ENCODE measurements at regions not wholly inside any gene's neighbourhood (a gene's known extent, or its start where the extent isn't known, plus 50 kb on each side); places are given as distances from the start of the nearest gene placed in this dataset.

- H3K27ac Mint-ChIP-seq, result no peak overlapping the region
- Histone ChIP-seq H3K79me2 (replicated peaks; ENCODE audit: insufficient read depth) (no peaks in the 10 kb centered on the region), H3K4me3 (no peak overlapping the region), H3K4me2 (no peak overlapping the region), H3K27ac (ENCODE audit: low read depth) (no peak overlapping the region), H3K27me3 (ENCODE audit: insufficient read depth) (no peaks in the 10 kb centered on the region), H2AFZ (no peak overlapping the region), H3F3A (replicated peaks; ENCODE audit: low read depth) (no peaks in the 10 kb centered on the region), H3K4me1 (ENCODE audit: insufficient read depth) (peaks cover 17% of the 10 kb centered on the region), H3K36me3 (ENCODE audit: insufficient read depth) (no peaks in the 10 kb centered on the region), H4K20me1 (replicated peaks; ENCODE audit: insufficient read depth) (no peaks in the 10 kb centered on the region), H3K9me2 (ENCODE audit: insufficient read depth) (0 out of 2 replicates have a peak, but pooled peaks cover 5% of the 10 kb centered on the region)
- peak; percentile 18 for DNase-seq (ENCODE audit: low spot score)
- H3K36me3 Mint-ChIP-seq (ENCODE audit: low read depth), result no peaks in the 10 kb centered on the region
- H3K9me3 Mint-ChIP-seq, result 0 out of 3 replicates have a peak, but pooled peaks cover 3% of the 10 kb centered on the region
- H3K4me3 Mint-ChIP-seq, result no peak overlapping the region
- peaks cover 12% of the 10 kb centered on the region for H3K27me3 Mint-ChIP-seq (ENCODE audit: insufficient read depth, low read depth, poor library complexity)
- H3K4me1 Mint-ChIP-seq, result peaks cover 20% of the 10 kb centered on the region
- TF ChIP-seq JUNB (IDR thresholded peaks at IDR 0.05; ENCODE audit: unreplicated experiment) (no peak), CREB1 (CRISPR knock-in tag; IDR thresholded peaks at IDR 0.05; ENCODE audit: low read depth) (no peak), POLR2AphosphoS5 (IDR thresholded peaks at IDR 0.05; ENCODE audit: low read depth) (no peak), EZH2phosphoT487 (IDR thresholded peaks at IDR 0.05; ENCODE audit: unreplicated experiment) (no peak), CTCF (conservative IDR thresholded peaks at IDR 0.05; ENCODE audit: low read depth in 2 of 2) (no peak), NANOG (IDR thresholded peaks at IDR 0.05; ENCODE audit: borderline replicate concordance) (no peak), ZNF114 (CRISPR knock-in tag; IDR thresholded peaks at IDR 0.05) (no peak), ZNF331 (CRISPR knock-in tag; IDR thresholded peaks at IDR 0.05; ENCODE audit: low read depth) (no peak)
- TF ChIP-seq, protein P1, sequence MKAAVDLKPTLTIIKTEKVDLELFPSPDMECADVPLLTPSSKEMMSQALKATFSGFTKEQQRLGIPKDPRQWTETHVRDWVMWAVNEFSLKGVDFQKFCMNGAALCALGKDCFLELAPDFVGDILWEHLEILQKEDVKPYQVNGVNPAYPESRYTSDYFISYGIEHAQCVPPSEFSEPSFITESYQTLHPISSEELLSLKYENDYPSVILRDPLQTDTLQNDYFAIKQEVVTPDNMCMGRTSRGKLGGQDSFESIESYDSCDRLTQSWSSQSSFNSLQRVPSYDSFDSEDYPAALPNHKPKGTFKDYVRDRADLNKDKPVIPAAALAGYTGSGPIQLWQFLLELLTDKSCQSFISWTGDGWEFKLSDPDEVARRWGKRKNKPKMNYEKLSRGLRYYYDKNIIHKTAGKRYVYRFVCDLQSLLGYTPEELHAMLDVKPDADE (IDR thresholded peaks at IDR 0.05), result no peak
- TF ChIP-seq, protein P2, sequence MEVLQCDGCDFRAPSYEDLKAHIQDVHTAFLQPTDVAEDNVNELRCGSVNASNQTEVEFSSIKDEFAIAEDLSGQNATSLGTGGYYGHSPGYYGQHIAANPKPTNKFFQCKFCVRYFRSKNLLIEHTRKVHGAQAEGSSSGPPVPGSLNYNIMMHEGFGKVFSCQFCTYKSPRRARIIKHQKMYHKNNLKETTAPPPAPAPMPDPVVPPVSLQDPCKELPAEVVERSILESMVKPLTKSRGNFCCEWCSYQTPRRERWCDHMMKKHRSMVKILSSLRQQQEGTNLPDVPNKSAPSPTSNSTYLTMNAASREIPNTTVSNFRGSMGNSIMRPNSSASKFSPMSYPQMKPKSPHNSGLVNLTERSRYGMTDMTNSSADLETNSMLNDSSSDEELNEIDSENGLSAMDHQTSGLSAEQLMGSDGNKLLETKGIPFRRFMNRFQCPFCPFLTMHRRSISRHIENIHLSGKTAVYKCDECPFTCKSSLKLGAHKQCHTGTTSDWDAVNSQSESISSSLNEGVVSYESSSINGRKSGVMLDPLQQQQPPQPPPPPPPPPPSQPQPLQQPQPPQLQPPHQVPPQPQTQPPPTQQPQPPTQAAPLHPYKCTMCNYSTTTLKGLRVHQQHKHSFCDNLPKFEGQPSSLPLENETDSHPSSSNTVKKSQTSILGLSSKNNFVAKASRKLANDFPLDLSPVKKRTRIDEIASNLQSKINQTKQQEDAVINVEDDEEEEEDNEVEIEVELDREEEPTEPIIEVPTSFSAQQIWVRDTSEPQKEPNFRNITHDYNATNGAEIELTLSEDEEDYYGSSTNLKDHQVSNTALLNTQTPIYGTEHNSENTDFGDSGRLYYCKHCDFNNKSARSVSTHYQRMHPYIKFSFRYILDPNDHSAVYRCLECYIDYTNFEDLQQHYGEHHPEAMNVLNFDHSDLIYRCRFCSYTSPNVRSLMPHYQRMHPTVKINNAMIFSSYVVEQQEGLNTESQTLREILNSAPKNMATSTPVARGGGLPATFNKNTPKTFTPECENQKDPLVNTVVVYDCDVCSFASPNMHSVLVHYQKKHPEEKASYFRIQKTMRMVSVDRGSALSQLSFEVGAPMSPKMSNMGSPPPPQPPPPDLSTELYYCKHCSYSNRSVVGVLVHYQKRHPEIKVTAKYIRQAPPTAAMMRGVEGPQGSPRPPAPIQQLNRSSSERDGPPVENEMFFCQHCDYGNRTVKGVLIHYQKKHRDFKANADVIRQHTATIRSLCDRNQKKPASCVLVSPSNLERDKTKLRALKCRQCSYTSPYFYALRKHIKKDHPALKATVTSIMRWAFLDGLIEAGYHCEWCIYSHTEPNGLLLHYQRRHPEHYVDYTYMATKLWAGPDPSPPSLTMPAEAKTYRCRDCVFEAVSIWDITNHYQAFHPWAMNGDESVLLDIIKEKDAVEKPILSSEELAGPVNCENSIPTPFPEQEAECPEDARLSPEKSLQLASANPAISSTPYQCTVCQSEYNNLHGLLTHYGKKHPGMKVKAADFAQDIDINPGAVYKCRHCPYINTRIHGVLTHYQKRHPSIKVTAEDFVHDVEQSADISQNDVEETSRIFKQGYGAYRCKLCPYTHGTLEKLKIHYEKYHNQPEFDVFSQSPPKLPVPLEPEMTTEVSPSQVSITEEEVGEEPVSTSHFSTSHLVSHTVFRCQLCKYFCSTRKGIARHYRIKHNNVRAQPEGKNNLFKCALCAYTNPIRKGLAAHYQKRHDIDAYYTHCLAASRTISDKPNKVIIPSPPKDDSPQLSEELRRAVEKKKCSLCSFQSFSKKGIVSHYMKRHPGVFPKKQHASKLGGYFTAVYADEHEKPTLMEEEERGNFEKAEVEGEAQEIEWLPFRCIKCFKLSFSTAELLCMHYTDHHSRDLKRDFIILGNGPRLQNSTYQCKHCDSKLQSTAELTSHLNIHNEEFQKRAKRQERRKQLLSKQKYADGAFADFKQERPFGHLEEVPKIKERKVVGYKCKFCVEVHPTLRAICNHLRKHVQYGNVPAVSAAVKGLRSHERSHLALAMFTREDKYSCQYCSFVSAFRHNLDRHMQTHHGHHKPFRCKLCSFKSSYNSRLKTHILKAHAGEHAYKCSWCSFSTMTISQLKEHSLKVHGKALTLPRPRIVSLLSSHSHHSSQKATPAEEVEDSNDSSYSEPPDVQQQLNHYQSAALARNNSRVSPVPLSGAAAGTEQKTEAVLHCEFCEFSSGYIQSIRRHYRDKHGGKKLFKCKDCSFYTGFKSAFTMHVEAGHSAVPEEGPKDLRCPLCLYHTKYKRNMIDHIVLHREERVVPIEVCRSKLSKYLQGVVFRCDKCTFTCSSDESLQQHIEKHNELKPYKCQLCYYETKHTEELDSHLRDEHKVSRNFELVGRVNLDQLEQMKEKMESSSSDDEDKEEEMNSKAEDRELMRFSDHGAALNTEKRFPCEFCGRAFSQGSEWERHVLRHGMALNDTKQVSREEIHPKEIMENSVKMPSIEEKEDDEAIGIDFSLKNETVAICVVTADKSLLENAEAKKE (CRISPR knock-in tag; IDR thresholded peaks at IDR 0.05), result no peak
- peak; percentile 38; the same call in 2 of the 3 replicates for ATAC-seq
Measured at GRCh38 chr20:58040447-58041290, 187.8 kb downstream of the ANKRD60 start.
